GM19397 (cell line): ENCODE measurements at regions not wholly inside any gene's neighbourhood (a gene's known extent, or its start where the extent isn't known, plus 50 kb on each side); places are given as distances from the start of the nearest gene placed in this dataset.

Experiments used
- ATAC-seq: cut with Tn5 transposase; IDR thresholded peaks from one replicate; pipeline ENCODE4 v1.9.1; 2021; ENCODE audit warnings: mild to moderate bottlenecking, moderate library complexity; ENCODE audit not compliant: unreplicated experiment

- no peak for ATAC-seq
Measured at GRCh38 chr3:40800343-40800742, 275.6 kb downstream of the ZNF621 start.

GRCh38 chr3:40801284-40801741 is 276.6 kb downstream of the ZNF621 start:
- ATAC-seq, result no peak

GRCh38 chr3:40803311-40803710 is 278.6 kb downstream of the ZNF621 start:
- no peak for ATAC-seq

GRCh38 chr3:40805456-40805855 is 280.7 kb downstream of the ZNF621 start:
- ATAC-seq, result no peak

GRCh38 chr3:40810813-40811212 is 286.1 kb downstream of the ZNF621 start:
- ATAC-seq, result no peak

- ATAC-seq, result no peak
Measured at GRCh38 chr3:40817017-40817416, 292.3 kb downstream of the ZNF621 start.

DNA sequence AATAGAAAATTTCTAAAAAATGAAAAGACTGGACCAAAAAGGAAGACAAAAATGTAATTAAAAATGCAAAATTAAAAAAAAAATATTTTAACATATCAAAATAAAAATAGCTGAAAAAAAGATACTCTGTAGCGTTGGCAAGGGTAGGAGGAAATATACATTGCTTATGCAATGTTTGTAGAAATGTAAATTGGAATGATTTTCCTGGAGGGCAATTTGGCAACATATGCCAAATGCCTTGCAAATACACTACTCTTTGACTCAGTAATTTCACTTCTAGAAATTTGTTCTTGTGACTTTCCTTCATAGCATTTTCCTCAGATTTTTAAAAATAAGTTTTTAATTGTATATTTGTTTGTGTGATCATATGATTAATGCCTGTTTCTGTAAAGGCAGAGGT is 296.6 kb downstream of the ZNF621 start:
- no peak for ATAC-seq

- no peak for ATAC-seq
Measured at GRCh38 chr3:40827226-40827625, 302.5 kb downstream of the ZNF621 start.

DNA sequence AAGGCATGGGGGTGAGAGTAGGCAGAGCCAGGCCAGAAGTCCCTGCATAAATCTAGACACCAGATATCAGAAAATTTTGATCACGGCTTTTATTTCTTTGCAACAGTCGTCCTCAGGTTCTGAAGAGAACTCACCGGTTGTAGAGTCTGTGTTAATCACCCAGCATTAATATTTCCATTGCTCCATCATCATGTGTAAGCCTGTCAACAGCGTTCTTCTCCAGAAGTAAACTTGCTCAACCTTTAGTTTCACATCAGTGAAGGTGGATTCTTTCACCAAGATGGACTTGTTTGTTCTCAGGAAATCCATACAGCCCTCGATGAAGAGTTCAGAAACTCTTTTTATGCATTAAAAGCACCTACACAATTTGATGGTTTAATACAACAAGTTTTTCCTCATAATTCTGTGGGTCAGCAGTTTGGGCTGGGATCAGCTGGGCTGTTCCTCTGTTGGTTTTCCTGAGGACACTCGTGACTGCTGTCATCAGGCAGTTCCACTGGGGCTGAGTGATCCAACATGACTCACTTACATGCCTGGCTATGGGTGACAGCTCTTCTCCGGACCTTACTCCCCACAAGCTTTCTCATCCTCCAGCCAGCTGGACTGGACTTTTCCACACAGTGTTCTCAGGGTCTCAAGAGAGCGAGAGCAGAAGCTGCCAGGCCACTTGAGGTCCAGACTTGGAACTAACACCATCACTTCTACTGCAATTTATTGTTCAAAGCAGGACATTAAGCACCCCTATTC is 303.4 kb downstream of the ZNF621 start:
- ATAC-seq, result no peak

- no peak for ATAC-seq
Measured at GRCh38 chr3:40828741-40829415, 304.1 kb downstream of the ZNF621 start.

DNA sequence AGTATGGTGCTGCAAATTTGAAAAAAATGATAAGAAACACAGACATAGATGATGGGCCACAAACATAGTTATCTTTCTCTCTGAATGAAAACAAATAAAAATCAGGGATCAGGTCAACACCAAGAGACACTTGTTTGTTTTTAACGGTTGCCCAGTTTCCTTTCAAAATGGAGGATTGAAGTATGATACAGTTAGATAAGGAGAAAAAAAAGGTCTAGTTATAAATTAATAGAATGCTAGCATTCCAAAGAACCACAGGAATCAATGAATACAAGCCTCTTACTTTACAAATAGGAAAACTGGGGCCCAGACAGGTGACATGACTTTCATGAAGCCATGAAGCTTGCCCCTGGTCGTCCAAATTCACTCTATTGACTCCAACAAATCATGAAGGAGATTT is 305.1 kb downstream of the ZNF621 start:
- ATAC-seq, result no peak

GRCh38 chr3:40837300-40837699 is 312.5 kb downstream of the ZNF621 start:
- ATAC-seq, result no peak

GRCh38 chr3:40841131-40841530 is 316.4 kb downstream of the ZNF621 start:
- no peak for ATAC-seq

DNA sequence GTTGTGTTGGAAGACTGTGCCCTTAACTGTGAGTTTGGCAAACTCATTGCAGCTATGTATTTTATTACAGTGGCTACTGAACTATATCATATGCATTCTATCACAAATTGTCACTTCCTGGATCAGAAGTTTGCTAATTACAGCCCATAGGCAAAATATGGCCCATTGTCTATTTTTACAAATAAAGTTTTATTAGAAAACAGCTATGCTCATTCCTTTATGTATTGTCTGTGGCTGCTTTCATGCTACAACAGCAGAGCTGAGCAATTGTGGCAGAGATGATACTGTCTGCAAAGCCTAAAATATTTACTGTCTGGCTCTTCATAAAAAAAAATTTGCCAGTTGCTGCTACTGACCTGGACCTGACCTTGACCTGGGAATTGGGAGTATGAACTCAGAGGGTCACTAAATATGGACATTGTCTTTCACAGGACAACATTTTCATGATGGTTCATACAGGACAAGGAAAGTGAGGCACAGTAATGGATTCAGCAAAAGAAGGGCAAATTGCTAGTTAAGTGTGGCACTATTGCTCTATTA is 316.9 kb downstream of the ZNF621 start:
- no peak for ATAC-seq

GRCh38 chr3:40842714-40843113 is 318.0 kb downstream of the ZNF621 start:
- ATAC-seq, result no peak

DNA sequence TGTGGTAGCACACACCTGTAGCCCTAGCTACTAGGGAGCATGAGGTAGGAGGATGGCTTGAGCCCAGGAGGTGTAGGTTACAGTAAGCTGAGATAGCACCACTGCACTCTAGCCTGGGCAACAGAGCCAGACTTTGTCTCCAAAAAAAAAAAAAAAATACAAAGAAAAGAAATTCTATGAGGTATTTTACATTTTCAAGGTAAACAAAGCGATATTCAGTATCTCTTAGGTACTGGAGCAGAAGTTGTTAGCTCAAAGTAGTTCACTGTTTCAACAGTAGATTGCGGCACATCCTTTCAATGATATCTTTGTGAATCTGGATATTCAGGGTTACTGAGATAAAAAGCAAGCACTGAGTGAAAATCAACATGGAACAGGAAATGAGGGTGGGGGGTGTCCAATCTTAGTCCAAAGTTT is 318.5 kb downstream of the ZNF621 start:
- ATAC-seq, result no peak

GRCh38 chr3:40843851-40844548 is 319.2 kb downstream of the ZNF621 start:
- ATAC-seq, result no peak

DNA sequence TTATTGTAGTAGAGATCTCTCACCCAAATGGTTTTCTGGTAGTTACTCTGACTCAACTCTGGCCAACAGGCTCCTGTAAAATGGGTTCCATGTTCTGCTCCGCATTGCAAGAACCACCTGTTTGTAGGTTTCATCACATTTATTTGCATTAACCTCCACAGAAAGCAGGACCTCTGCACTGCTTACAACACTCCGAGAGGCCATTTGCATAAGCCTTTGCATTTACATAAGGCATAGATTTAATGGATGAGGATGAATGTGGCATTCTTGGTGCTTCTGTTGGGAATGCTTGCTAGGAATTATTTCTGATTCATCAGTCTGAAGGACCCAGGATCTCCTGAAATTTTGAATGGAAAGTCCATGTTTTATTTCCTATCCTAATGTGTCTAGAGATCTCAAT is 320.1 kb downstream of the ZNF621 start:
- ATAC-seq, result no peak

DNA sequence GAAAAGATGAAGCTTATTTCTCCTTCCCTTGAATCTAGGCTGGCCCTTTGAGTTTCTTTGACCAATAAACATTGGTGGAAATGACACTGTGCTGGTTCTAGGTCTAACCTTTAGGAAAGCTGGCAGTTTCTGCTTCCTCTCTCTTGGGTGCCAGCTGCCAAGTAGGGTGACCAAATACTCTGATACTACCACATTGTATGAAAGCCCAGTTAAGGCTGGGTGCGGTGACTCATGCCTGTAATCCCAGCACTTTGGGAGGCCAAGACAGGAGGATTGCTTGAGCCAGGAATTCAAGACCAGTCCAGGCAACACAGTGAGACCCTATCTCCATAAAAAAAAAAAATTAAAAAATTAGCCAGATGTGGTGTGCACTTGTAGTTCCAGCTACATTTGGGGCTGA is 320.7 kb downstream of the ZNF621 start:
- ATAC-seq, result no peak

DNA sequence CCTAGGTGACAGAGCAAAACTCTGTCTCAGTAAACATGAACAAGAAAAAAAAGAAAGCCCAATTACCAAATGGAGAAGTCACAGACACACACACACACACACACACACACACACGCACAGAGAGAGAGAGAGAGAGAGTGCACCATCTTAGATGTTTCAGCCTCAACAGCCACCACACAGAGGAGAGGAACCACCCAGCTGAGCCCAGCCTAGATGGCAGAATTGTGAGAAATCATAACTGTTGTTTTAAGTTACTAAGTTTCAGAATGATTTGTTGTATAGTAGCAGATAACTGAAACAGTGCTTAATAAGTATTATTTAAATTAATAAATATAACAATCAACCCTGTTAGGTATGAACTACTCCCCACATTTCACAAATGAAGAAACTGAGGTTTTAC is 321.2 kb downstream of the ZNF621 start:
- ATAC-seq, result no peak

- ATAC-seq, result no peak
Measured at GRCh38 chr3:40846451-40846850, 321.7 kb downstream of the ZNF621 start.

DNA sequence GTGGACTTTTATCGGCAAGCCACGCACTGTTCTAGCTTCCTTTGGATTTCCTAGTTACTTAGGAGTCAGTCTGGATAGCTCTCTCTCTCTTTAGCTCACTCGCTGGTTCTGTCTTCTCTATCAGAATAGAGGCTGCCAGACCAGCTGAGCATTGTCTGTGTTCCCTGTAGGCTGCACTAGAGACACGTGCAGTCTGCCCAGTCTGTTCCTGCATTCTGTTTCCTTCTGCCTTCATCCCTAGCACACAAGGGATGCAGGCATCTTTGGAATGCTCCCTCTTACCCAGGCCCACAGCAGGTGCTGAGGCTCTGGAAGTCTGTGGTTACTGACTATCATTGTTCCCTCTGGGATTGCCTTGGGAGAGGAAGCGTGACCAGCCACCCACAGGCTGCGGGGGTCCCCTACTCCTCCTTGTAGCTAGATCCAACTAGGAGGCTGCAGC is 322.8 kb downstream of the ZNF621 start:
- ATAC-seq, result no peak
